Right ventricle myocardium superior (tissue), 1 donor: ENCODE measurements at regions not wholly inside any gene's neighbourhood (a gene's known extent, or its start where the extent isn't known, plus 50 kb on each side); places are given as distances from the start of the nearest gene placed in this dataset.
A peak's percentile ranks its signal among the peaks of the same experiment; 100 is the strongest.
"Not testable (repeated sequence)": the region's sequence is repeated elsewhere in the genome, so short reads cannot be mapped to it uniquely, and the experiment has no call there.

Experiments
- ATAC-seq: fragments of 200-7000 bp; cut with Tn5 transposase; one replicate; pipeline ENCODE4 v1.9.1; 2020; ENCODE audit warnings: mild to moderate bottlenecking; ENCODE audit not compliant: poor library complexity
- DNase-seq: peaks from one replicate; pipeline ENCODE4 v3.0.0-alpha.2; 2020
- intact Hi-C: fragments of 100-400 bp; cut with DNase I; formaldehyde crosslinking; loops from one replicate; pipeline ENCODE4 v1.11.2; 2022
- donor health status: DM: no; HTN: yes; CAD: no; lungs with severe emphysema.

GRCh38 chrX:136975684-136976470 is 57.9 kb downstream of the GPR101 start:
- intact Hi-C loops = no loop called here
- no peak for ATAC-seq
- DNase-seq = no peak

- no peak for ATAC-seq
- no peak for DNase-seq
- intact Hi-C loops = no loop called here
These were observed 65.8 kb downstream of the GPR101 start for GRCh38 chrX:136967966-136968365.

- intact Hi-C loops = no loop called here
- no peak for ATAC-seq
- no peak for DNase-seq
These were observed 69.8 kb downstream of the GPR101 start for GRCh38 chrX:136963973-136964372.

GRCh38 chrX:136961594-136962135 is 72.1 kb downstream of the GPR101 start:
- intact Hi-C loops = no loop called here
- DNase-seq = no peak

GRCh38 chrX:136954930-136955329 is 74.4 kb upstream of the RBMX start:
- DNase-seq = no peak
- intact Hi-C loops = loop anchor here (10.0 kb wide), 1 partner anchor 100 kb away; no protein-coding TSS in a partner anchor

More at GRCh38 chrX:136961594-136962135, 72.1 kb downstream of the GPR101 start:
- no peak for ATAC-seq

GRCh38 chrX:136953867-136954787 is 73.6 kb upstream of the RBMX start:
- ATAC-seq (no peak), DNase-seq (peak; percentile 52)
- intact Hi-C loops = loop anchor here (10.0 kb wide), 1 partner anchor 101 kb away; no protein-coding TSS in a partner anchor

More at GRCh38 chrX:136954930-136955329, 74.4 kb upstream of the RBMX start:
- ATAC-seq = no peak

GRCh38 chrX:136950211-136950610 is 69.7 kb upstream of the RBMX start:
- DNase-seq (no peak), ATAC-seq (no peak)
- intact Hi-C loops = loop anchor here (10.0 kb wide), 1 partner anchor 105 kb away; no protein-coding TSS in a partner anchor

- ATAC-seq (no peak), DNase-seq (no peak)
- intact Hi-C loops = no loop called here
These were observed 61.1 kb upstream of the RBMX start for GRCh38 chrX:136941396-136942337.

- ATAC-seq (no peak), DNase-seq (no peak)
- intact Hi-C loops = no loop called here
These were observed 55.6 kb upstream of the RBMX start for GRCh38 chrX:136936183-136936549.

GRCh38 chrX:136935533-136936182 is 55.1 kb upstream of the RBMX start:
- ATAC-seq, DNase-seq, intact Hi-C loops: not testable (repeated sequence)

GRCh38 chrX:136934652-136935051 is 54.1 kb upstream of the RBMX start:
- intact Hi-C loops, ATAC-seq: not testable (repeated sequence)

GRCh38 chrX:136933611-136934145 is 53.2 kb upstream of the RBMX start:
- no peak for DNase-seq
- intact Hi-C loops = no loop called here
- ATAC-seq = no peak

More at GRCh38 chrX:136934652-136935051, 54.1 kb upstream of the RBMX start:
- DNase-seq = not testable (repeated sequence)

- ATAC-seq (no peak), DNase-seq (no peak)
- intact Hi-C loops = no loop called here
These were observed 51.1 kb upstream of the RBMX start for GRCh38 chrX:136931661-136932060.
